B cell (primary cell): ENCODE measurements at regions not wholly inside any gene's neighbourhood (a gene's known extent, or its start where the extent isn't known, plus 50 kb on each side); places are given as distances from the start of the nearest gene placed in this dataset.

Source experiments
- ATAC-seq: fragments of 200-7000 bp; cut with Tn5 transposase; one replicate; pipeline ENCODE4 v1.10.0; 2021; ENCODE audit warnings: low read depth, mild to moderate bottlenecking, moderate number of reproducible peaks, moderate library complexity
- CTCF ChIA-PET: fragments of 350-600 bp; sonication (Branson Sonifier 250); formaldehyde crosslinking; loops from one replicate; lab custom pipeline; 2021; ENCODE audit warnings: antibody characterized with exemption, inconsistent platforms; lab: Charles Lee
- POLR2A ChIA-PET: fragments of 350-600 bp; sonication (Branson Sonifier 250); formaldehyde crosslinking; loops from one replicate; lab custom pipeline; 2021; ENCODE audit warnings: antibody characterized with exemption; lab: Charles Lee
- DNase-seq: peaks from one replicate; pipeline ENCODE4 v3.0.0; 2013
- H2AFZ ChIP-seq: 2 replicates; pipeline ENCODE4 v1.6.1; 2012; ENCODE audit warnings: mild to moderate bottlenecking, low read depth, low read length; ENCODE audit not compliant: insufficient read depth, poor library complexity, severe bottlenecking
- H3K27ac ChIP-seq, 2 donors: 1 replicate in 1 of 2; 2 replicates in 1 of 2; pipeline ENCODE4 v1.5.1; 2012 to 2013; ENCODE audit warnings: low read length in 2 of 2, mild to moderate bottlenecking in 2 of 2, moderate library complexity in 1 of 2
- H3K27me3 ChIP-seq, 4 experiments: fragments of 200-600 bp in 1 of 4; sonication (generic) in 1 of 4; replicated peaks in 1 of 4; 1 replicate in 2 of 4; 2 replicates in 2 of 4; pipeline versions ENCODE4 v1.6.1 to v1.7.0; 2013 to 2016; ENCODE audit warnings: low read length in 3 of 4, mild to moderate bottlenecking in 2 of 4, mixed read lengths in 1 of 4, moderate library complexity in 1 of 4; ENCODE audit not compliant: insufficient read depth in 4 of 4, control insufficient read depth in 3 of 4; ENCODE audit errors: control extremely low read depth in 1 of 4
- H3K36me3 ChIP-seq, 2 experiments: replicated peaks in 1 of 2; 1 replicate in 1 of 2; 2 replicates in 1 of 2; pipeline versions ENCODE4 v1.6.1 to v1.7.1; 2013; ENCODE audit warnings: low read length in 1 of 2; ENCODE audit not compliant: insufficient read depth in 2 of 2, control insufficient read depth in 1 of 2; ENCODE audit errors: control extremely low read depth in 1 of 2, extremely low read depth in 1 of 2
- H3K4me1 ChIP-seq, 2 donors: fragments of 200-600 bp in 1 of 2; sonication (generic) in 1 of 2; 1 replicate in 1 of 2; 2 replicates in 1 of 2; pipeline versions ENCODE4 v1.5.1 to v1.6.1; 2013 to 2017; ENCODE audit warnings: low read length in 2 of 2; ENCODE audit not compliant: control insufficient read depth in 2 of 2, insufficient read depth in 2 of 2
- H3K4me2 ChIP-seq: replicated peaks from 2 replicates; pipeline ENCODE3; 2012; ENCODE audit warnings: mild to moderate bottlenecking, low read depth, low read length; ENCODE audit not compliant: poor library complexity, severe bottlenecking
- H3K4me3 ChIP-seq, 5 experiments: fragments of 200-600 bp in 1 of 5; sonication (generic) in 1 of 5; 1 replicate in 3 of 5; 2 replicates in 2 of 5; pipeline versions ENCODE4 v1.5.1 to v1.7.0; 2011 to 2016; ENCODE audit warnings: low read length in 4 of 5, mild to moderate bottlenecking in 4 of 5, low read depth in 2 of 5, control low read depth in 1 of 5, moderate library complexity in 1 of 5; ENCODE audit not compliant: insufficient read depth in 1 of 5; ENCODE audit errors: control extremely low read depth in 1 of 5, extremely low read depth in 1 of 5
- H3K79me2 ChIP-seq: fragments of 200-600 bp; sonication (generic); one replicate; pipeline ENCODE4 v1.6.0; 2016; ENCODE audit warnings: low read length; ENCODE audit not compliant: control insufficient read depth, insufficient read depth
- H3K9ac ChIP-seq: fragments of 200-600 bp; sonication (generic); 2 replicates; pipeline ENCODE4 v1.6.1; 2017; ENCODE audit warnings: mild to moderate bottlenecking, low read length, moderate library complexity
- H3K9me3 ChIP-seq, 3 donors: one replicate each; pipeline versions ENCODE4 v1.6.1 to v1.7.1; 2013; ENCODE audit warnings: low read length in 2 of 3; ENCODE audit not compliant: control insufficient read depth in 2 of 3, insufficient read depth in 1 of 3; ENCODE audit errors: control extremely low read depth in 1 of 3
- H4K20me1 ChIP-seq: 2 replicates; pipeline ENCODE4 v1.6.0; 2012; ENCODE audit warnings: mild to moderate bottlenecking, low read length; ENCODE audit not compliant: insufficient read depth, control insufficient read depth, poor library complexity, severe bottlenecking
- H3K27ac Mint-ChIP-seq: one replicate; pipeline ENCODE4 v1.8.0; 2021; ENCODE audit warnings: mixed read lengths
- H3K27me3 Mint-ChIP-seq: one replicate; pipeline ENCODE4 v1.8.0; 2021; ENCODE audit warnings: mixed read lengths
- H3K4me1 Mint-ChIP-seq: one replicate; pipeline ENCODE4 v1.8.0; 2021; ENCODE audit warnings: mixed read lengths
- H3K4me3 Mint-ChIP-seq: one replicate; pipeline ENCODE4 v1.8.0; 2021; ENCODE audit warnings: mixed read lengths
- H3K9me3 Mint-ChIP-seq: one replicate; pipeline ENCODE4 v1.8.0; 2022; ENCODE audit warnings: mixed read lengths; ENCODE audit not compliant: insufficient read depth
- CTCF ChIP-seq: fragments of 200-600 bp; IDR thresholded peaks from one replicate; pipeline ENCODE4 v1.8.0; 2022; ENCODE audit warnings: antibody characterized with exemption, mild to moderate bottlenecking
- EZH2 ChIP-seq: IDR thresholded peaks from 2 replicates; pipeline ENCODE4 v1.6.1; 2012; ENCODE audit warnings: borderline replicate concordance, low read depth, mild to moderate bottlenecking, moderate library complexity, low read length; ENCODE audit not compliant: insufficient read depth, poor library complexity, severe bottlenecking
- WGBS: methylation state at CpG from one replicate; pipeline ENCODE4 v1.1.5; 2013; ENCODE audit warnings: missing lambda C conversion rate; ENCODE audit not compliant: insufficient coverage; 5-methylcytosine and 5-hydroxymethylcytosine counted together
- intact Hi-C: fragments of 100-400 bp; cut with micrococcal nuclease; formaldehyde crosslinking; loops from one replicate; pipeline ENCODE4 v1.10.0; 2022

- 100% methylated on average over 2 of the region's 3 CpGs for WGBS
- no peak for ATAC-seq
These were observed 73.7 kb upstream of the PIK3C3 start for GRCh38 chr18:41881285-41881684.

GRCh38 chr18:41879256-41879655 is 75.8 kb upstream of the PIK3C3 start:
- Histone ChIP-seq H3K4me1 (no peaks in the 10 kb centered on the region), H2AFZ (no peak overlapping the region), H3K4me3 (no peak overlapping the region), H3K9me3 (no peaks in the 10 kb centered on the region), H3K4me2 (no peak overlapping the region), H3K79me2 (no peaks in the 10 kb centered on the region), H3K9ac (no peak overlapping the region), H4K20me1 (no peaks in the 10 kb centered on the region), H3K36me3 (no peaks in the 10 kb centered on the region), H3K27me3 (no peaks in the 10 kb centered on the region), H3K27ac (no peak overlapping the region)
- Mint-ChIP-seq H3K9me3 (no peaks in the 10 kb centered on the region), H3K4me3 (no peak overlapping the region), H3K27ac (no peak overlapping the region), H3K4me1 (no peaks in the 10 kb centered on the region), H3K27me3 (no peaks in the 10 kb centered on the region)
- ATAC-seq (no peak), DNase-seq (no peak)
- ChIA-PET CTCF (no interaction called here), POLR2A (no interaction called here)
- TF ChIP-seq EZH2 (no peak), CTCF (no peak)
- intact Hi-C loops: no loop called here
- no CpG with 5 or more reads among the region's 3 CpGs for WGBS

More at GRCh38 chr18:41881285-41881684, 73.7 kb upstream of the PIK3C3 start:
- ChIA-PET CTCF (no interaction called here), POLR2A (no interaction called here)
- H3K4me1 ChIP-seq: no peaks in the 10 kb centered on the region
- no peak overlapping the region for H3K4me3 Mint-ChIP-seq
- H3K27me3 ChIP-seq: no peaks in the 10 kb centered on the region
- no peak for TF ChIP-seq EZH2
- TF ChIP-seq CTCF: no peak
- no peaks in the 10 kb centered on the region for H3K4me1 Mint-ChIP-seq
- no peak overlapping the region for H2AFZ ChIP-seq
- no peaks in the 10 kb centered on the region for H3K27me3 Mint-ChIP-seq
- H3K4me2 ChIP-seq: no peak overlapping the region
- intact Hi-C loops: no loop called here
- H4K20me1 ChIP-seq: no peaks in the 10 kb centered on the region
- H3K9me3 Mint-ChIP-seq: no peaks in the 10 kb centered on the region
- no peak overlapping the region for H3K9ac ChIP-seq
- DNase-seq: no peak
- no peaks in the 10 kb centered on the region for H3K36me3 ChIP-seq
- H3K27ac ChIP-seq: no peak overlapping the region
- no peaks in the 10 kb centered on the region for H3K79me2 ChIP-seq
- no peaks in the 10 kb centered on the region for H3K9me3 ChIP-seq
- no peak overlapping the region for H3K4me3 ChIP-seq
- H3K27ac Mint-ChIP-seq: no peak overlapping the region
